Central memory CD4-positive, alpha-beta T cell (primary cell): ENCODE measurements at regions not wholly inside any gene's neighbourhood (a gene's known extent, or its start where the extent isn't known, plus 50 kb on each side); places are given as distances from the start of the nearest gene placed in this dataset.
"Not testable (repeated sequence)": the region's sequence is repeated elsewhere in the genome, so short reads cannot be mapped to it uniquely, and the experiment has no call there.

Experiments used
- DNase-seq: peaks from one replicate; pipeline ENCODE4 v3.0.0; 2022

GRCh38 chr6:90675107-90675506, 88.2 kb upstream of the MAP3K7 start:
- DNase-seq, result not testable (repeated sequence)

- DNase-seq, result not testable (repeated sequence)
These were observed 87.2 kb upstream of the MAP3K7 start for GRCh38 chr6:90674077-90674476.

GRCh38 chr6:90669846-90670245, 83.0 kb upstream of the MAP3K7 start:
- DNase-seq, result no peak

- DNase-seq, result no peak
These were observed 82.5 kb upstream of the MAP3K7 start for GRCh38 chr6:90669420-90669819.

- no peak for DNase-seq
These were observed 81.3 kb upstream of the MAP3K7 start for GRCh38 chr6:90668141-90668540.

- DNase-seq, result no peak
These were observed 77.0 kb upstream of the MAP3K7 start for GRCh38 chr6:90663873-90664272.

GRCh38 chr6:90663106-90663505, 76.2 kb upstream of the MAP3K7 start:
- DNase-seq, result no peak

- DNase-seq, result no peak
These were observed 74.1 kb upstream of the MAP3K7 start for GRCh38 chr6:90660931-90661330.

- DNase-seq, result no peak
These were observed 71.6 kb upstream of the MAP3K7 start for GRCh38 chr6:90658497-90658896.

- DNase-seq, result no peak
These were observed 69.5 kb upstream of the MAP3K7 start for GRCh38 chr6:90656325-90656724.

- DNase-seq, result no peak
These were observed 67.9 kb upstream of the MAP3K7 start for GRCh38 chr6:90654806-90655205.

- DNase-seq, result no peak
These were observed 67.3 kb upstream of the MAP3K7 start for GRCh38 chr6:90654166-90654565.

GRCh38 chr6:90653750-90654149, 66.9 kb upstream of the MAP3K7 start:
- no peak for DNase-seq

GRCh38 chr6:90650041-90650940, 63.4 kb upstream of the MAP3K7 start:
- DNase-seq, result no peak

GRCh38 chr6:90648873-90649272, 62.0 kb upstream of the MAP3K7 start:
- DNase-seq, result no peak

GRCh38 chr6:90646940-90647339, 60.1 kb upstream of the MAP3K7 start:
- no peak for DNase-seq

- no peak for DNase-seq
These were observed 58.8 kb upstream of the MAP3K7 start for GRCh38 chr6:90645634-90646033.

- DNase-seq, result no peak
These were observed 57.6 kb upstream of the MAP3K7 start for GRCh38 chr6:90644492-90644891.

- no peak for DNase-seq
These were observed 56.5 kb upstream of the MAP3K7 start for GRCh38 chr6:90643381-90643780.

- DNase-seq, result no peak
These were observed 50.4 kb upstream of the MAP3K7 start for GRCh38 chr6:90637320-90637719.
